ENCODE measurements at regions not wholly inside any gene's neighbourhood (a gene's known extent, or its start where the extent isn't known, plus 50 kb on each side); places are given as distances from the start of the nearest gene placed in this dataset.

GRCh38 chr2:163838890-163839289 is 103.1 kb upstream of the FIGN start:
- Histone ChIP-seq H3K4me3 (no peak overlapping the region), H3K27me3 (no peaks in the 10 kb centered on the region), H3K9me3 (no peaks in the 10 kb centered on the region), H3K27ac (no peak overlapping the region), H3K36me3 (no peaks in the 10 kb centered on the region), H3K4me1 (no peaks in the 10 kb centered on the region)
- no peak for DNase-seq
- TF ChIP-seq POLR2A (IDR thresholded peaks at IDR 0.05), result no peak
- no peak for TF ChIP-seq CTCF (IDR thresholded peaks at IDR 0.05)

GRCh38 chr2:163836167-163836566 is 100.4 kb upstream of the FIGN start:
- Histone ChIP-seq H3K4me1 (no peaks in the 10 kb centered on the region), H3K4me3 (no peak overlapping the region), H3K9me3 (no peaks in the 10 kb centered on the region), H3K27me3 (no peaks in the 10 kb centered on the region), H3K27ac (no peak overlapping the region), H3K36me3 (no peaks in the 10 kb centered on the region)
- DNase-seq, result no peak
- no peak for TF ChIP-seq CTCF (IDR thresholded peaks at IDR 0.05)
- TF ChIP-seq POLR2A (IDR thresholded peaks at IDR 0.05), result no peak

GRCh38 chr2:163834841-163835240 is 99.0 kb upstream of the FIGN start:
- no peaks in the 10 kb centered on the region for H3K27me3 ChIP-seq
- no peaks in the 10 kb centered on the region for H3K36me3 ChIP-seq
- no peak overlapping the region for H3K27ac ChIP-seq
- no peak overlapping the region for H3K4me3 ChIP-seq
- TF ChIP-seq POLR2A (IDR thresholded peaks at IDR 0.05), result no peak
- no peaks in the 10 kb centered on the region for H3K9me3 ChIP-seq
- H3K4me1 ChIP-seq, result no peaks in the 10 kb centered on the region
- DNase-seq, result no peak

- TF ChIP-seq POLR2A (IDR thresholded peaks at IDR 0.05), result no peak
- TF ChIP-seq CTCF (IDR thresholded peaks at IDR 0.05), result no peak
- no peaks in the 10 kb centered on the region for H3K27me3 ChIP-seq
- no peaks in the 10 kb centered on the region for H3K4me1 ChIP-seq
- H3K4me3 ChIP-seq, result no peak overlapping the region
- no peaks in the 10 kb centered on the region for H3K9me3 ChIP-seq
- DNase-seq, result no peak
- H3K27ac ChIP-seq, result no peak overlapping the region
- no peaks in the 10 kb centered on the region for H3K36me3 ChIP-seq
These were observed 98.4 kb upstream of the FIGN start for GRCh38 chr2:163834221-163834620.

GRCh38 chr2:163828771-163829170 is 93.0 kb upstream of the FIGN start:
- Histone ChIP-seq H3K36me3 (no peaks in the 10 kb centered on the region), H3K4me3 (no peak overlapping the region), H3K27me3 (no peaks in the 10 kb centered on the region), H3K9me3 (no peaks in the 10 kb centered on the region), H3K4me1 (no peaks in the 10 kb centered on the region), H3K27ac (no peak overlapping the region)
- no peak for DNase-seq
- TF ChIP-seq CTCF (IDR thresholded peaks at IDR 0.05) (no peak), POLR2A (IDR thresholded peaks at IDR 0.05) (no peak)

GRCh38 chr2:163822033-163822432 is 86.2 kb upstream of the FIGN start:
- no peak for DNase-seq
- H3K4me1 ChIP-seq, result no peaks in the 10 kb centered on the region
- no peak overlapping the region for H3K27ac ChIP-seq
- peaks cover 0 to 3% (median 0%) of the 10 kb centered on the region in 4 donors for H3K9me3 ChIP-seq
- H3K27me3 ChIP-seq, result no peaks in the 10 kb centered on the region
- H3K36me3 ChIP-seq, result no peaks in the 10 kb centered on the region
- TF ChIP-seq CTCF (IDR thresholded peaks at IDR 0.05) (no peak), POLR2A (IDR thresholded peaks at IDR 0.05) (no peak)
- no peak overlapping the region for H3K4me3 ChIP-seq

All from Peyer's patch (tissue), 4 donors.